Stimulated activated naive CD4-positive, alpha-beta T cell (primary cell): ENCODE measurements at regions not wholly inside any gene's neighbourhood (a gene's known extent, or its start where the extent isn't known, plus 50 kb on each side); places are given as distances from the start of the nearest gene placed in this dataset.

Source experiments
- DNase-seq, 6 experiments: peaks; one replicate each; lab custom pipeline; 2025; lab: John Stamatoyannopoulos, UW

GRCh38 chr6:4320860-4321259 lies 185.5 kb upstream of the ECI2 start:
- no peak for DNase-seq

- no peak for DNase-seq
These were observed 184.8 kb upstream of the ECI2 start for GRCh38 chr6:4319981-4320683.

- DNase-seq = no peak
These were observed 182.9 kb upstream of the ECI2 start for GRCh38 chr6:4318321-4318720.

- DNase-seq = no peak
These were observed 181.6 kb upstream of the ECI2 start for GRCh38 chr6:4316867-4317400.

- DNase-seq = no peak
These were observed 178.9 kb upstream of the ECI2 start for GRCh38 chr6:4314201-4314707.

- no peak for DNase-seq
These were observed 177.8 kb upstream of the ECI2 start for GRCh38 chr6:4313044-4313686.

- DNase-seq = no peak
These were observed 176.8 kb upstream of the ECI2 start for GRCh38 chr6:4311976-4312860.

GRCh38 chr6:4309540-4309939 lies 174.2 kb upstream of the ECI2 start:
- no peak for DNase-seq

GRCh38 chr6:4308364-4308763 lies 173.0 kb upstream of the ECI2 start:
- DNase-seq = no peak

- no peak for DNase-seq
These were observed 169.6 kb upstream of the ECI2 start for GRCh38 chr6:4304927-4305455.

GRCh38 chr6:4303638-4304037 lies 168.3 kb upstream of the ECI2 start:
- DNase-seq = no peak

- DNase-seq = no peak
These were observed 167.1 kb upstream of the ECI2 start for GRCh38 chr6:4302524-4302923.

GRCh38 chr6:4301871-4302270 lies 166.5 kb upstream of the ECI2 start:
- no peak for DNase-seq

GRCh38 chr6:4300917-4301316 lies 165.5 kb upstream of the ECI2 start:
- no peak for DNase-seq

GRCh38 chr6:4299476-4299875 lies 164.1 kb upstream of the ECI2 start:
- no peak for DNase-seq

GRCh38 chr6:4297348-4297747 lies 162.0 kb upstream of the ECI2 start:
- no peak for DNase-seq

- DNase-seq = no peak
These were observed 161.2 kb upstream of the ECI2 start for GRCh38 chr6:4296552-4296951.

- DNase-seq = no peak
These were observed 160.4 kb upstream of the ECI2 start for GRCh38 chr6:4295783-4296155.

- no peak for DNase-seq
These were observed 159.8 kb upstream of the ECI2 start for GRCh38 chr6:4295058-4295782.

GRCh38 chr6:4294636-4295035 lies 159.3 kb upstream of the ECI2 start:
- no peak for DNase-seq
